NCI-H69 (cell line): ENCODE measurements at regions not wholly inside any gene's neighbourhood (a gene's known extent, or its start where the extent isn't known, plus 50 kb on each side); places are given as distances from the start of the nearest gene placed in this dataset.

ENCODE experiments used
- DNase-seq: peaks from one replicate; lab custom pipeline; 2025; lab: John Stamatoyannopoulos, UW

- no peak for DNase-seq
These were observed 166.3 kb upstream of the STXBP5 start for GRCh38 chr6:147037881-147038280.

- no peak for DNase-seq
These were observed 163.9 kb upstream of the STXBP5 start for GRCh38 chr6:147040121-147040910.

GRCh38 chr6:147042679-147043078 lies 161.5 kb upstream of the STXBP5 start:
- DNase-seq: no peak

- DNase-seq: peak; percentile 83
These were observed 160.2 kb upstream of the STXBP5 start for GRCh38 chr6:147043994-147044477.

GRCh38 chr6:147046141-147046877 lies 157.9 kb upstream of the STXBP5 start:
- DNase-seq: no peak

- DNase-seq: no peak
These were observed 155.3 kb upstream of the STXBP5 start for GRCh38 chr6:147048930-147049329.

- DNase-seq: peak; percentile 94
These were observed 150.8 kb upstream of the STXBP5 start for GRCh38 chr6:147053311-147053921.

GRCh38 chr6:147054158-147054557 lies 150.1 kb upstream of the STXBP5 start:
- peak; percentile 34 for DNase-seq

- DNase-seq: no peak
These were observed 149.3 kb upstream of the STXBP5 start for GRCh38 chr6:147054871-147055270.

GRCh38 chr6:147055821-147056392 lies 148.3 kb upstream of the STXBP5 start:
- DNase-seq: peak; percentile 72

- no peak for DNase-seq
These were observed 147.0 kb upstream of the STXBP5 start for GRCh38 chr6:147057188-147057587.

- DNase-seq: peak; percentile 51
These were observed 146.4 kb upstream of the STXBP5 start for GRCh38 chr6:147057705-147058342.

GRCh38 chr6:147058786-147059385 lies 145.3 kb upstream of the STXBP5 start:
- DNase-seq: peak; percentile 19

GRCh38 chr6:147060636-147061035 lies 143.6 kb upstream of the STXBP5 start:
- DNase-seq: peak; percentile 62

GRCh38 chr6:147061252-147061651 lies 143.0 kb upstream of the STXBP5 start:
- peak; percentile 46 for DNase-seq

- no peak for DNase-seq
These were observed 140.7 kb upstream of the STXBP5 start for GRCh38 chr6:147063469-147064031.

- DNase-seq: peak; percentile 92
These were observed 138.4 kb upstream of the STXBP5 start for GRCh38 chr6:147065786-147066185.

GRCh38 chr6:147067184-147067583 lies 137.0 kb upstream of the STXBP5 start:
- DNase-seq: no peak

- no peak for DNase-seq
These were observed 132.4 kb upstream of the STXBP5 start for GRCh38 chr6:147071776-147072175.

- no peak for DNase-seq
These were observed 128.8 kb upstream of the STXBP5 start for GRCh38 chr6:147075381-147075780.

GRCh38 chr6:147077251-147077650 lies 127.0 kb upstream of the STXBP5 start:
- no peak for DNase-seq
